ENCODE measurements at regions not wholly inside any gene's neighbourhood (a gene's known extent, or its start where the extent isn't known, plus 50 kb on each side); places are given as distances from the start of the nearest gene placed in this dataset.

DNA sequence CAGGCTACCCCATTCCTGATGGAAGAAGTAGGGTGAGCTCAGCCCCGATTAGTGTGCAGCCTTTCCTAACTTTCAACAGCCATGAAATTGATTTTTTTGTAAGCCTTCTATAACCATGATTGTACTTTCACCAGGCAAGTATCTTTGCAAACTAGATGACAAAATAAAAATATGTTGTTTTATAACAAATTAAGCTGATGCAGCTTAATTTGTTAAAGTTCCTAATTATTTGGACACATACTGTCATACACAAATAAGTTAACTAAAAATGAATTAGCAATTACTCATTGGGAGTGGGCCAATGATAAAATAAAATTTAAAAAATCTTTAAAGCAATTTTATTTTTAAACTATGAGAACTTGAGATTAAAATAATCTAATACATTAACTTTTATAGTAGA, 113.1 kb upstream of the FANCL start:
- Histone ChIP-seq H3K27ac (ENCODE audit: low read length) (no peak overlapping the region), H3K9me2 (ENCODE audit: insufficient read depth, low read length) (no peaks in the 10 kb centered on the region), H3K4me3 (ENCODE audit: low read length) (no peak overlapping the region), H3F3A (ENCODE audit: insufficient read depth, low read length, poor library complexity, severe bottlenecking) (no peaks in the 10 kb centered on the region), H3K27me3 (ENCODE audit: insufficient read depth, low read depth, low read length) (no peaks in the 10 kb centered on the region), H3K9ac (ENCODE audit: low read length) (no peak overlapping the region), H2AFZ (ENCODE audit: low read depth, low read length) (no peak overlapping the region), H3K4me2 (ENCODE audit: low read length) (no peak overlapping the region), H3K79me2 (replicated peaks; ENCODE audit: insufficient read depth, low read length) (no peaks in the 10 kb centered on the region), H3K36me3 (ENCODE audit: insufficient read depth, low read length) (no peaks in the 10 kb centered on the region), H3K9me3 (ENCODE audit: low read length) (no peaks in the 10 kb centered on the region), H4K20me1 (ENCODE audit: insufficient read depth) (no peaks in the 10 kb centered on the region)
- no peak for TF ChIP-seq MXI1 (conservative IDR thresholded peaks at IDR 0.05; ENCODE audit: poor library complexity, severe bottlenecking)
- TF ChIP-seq EZH2 (IDR thresholded peaks at IDR 0.05; ENCODE audit: borderline replicate concordance, insufficient read depth, low read length, poor library complexity, severe bottlenecking), result no peak

DNA sequence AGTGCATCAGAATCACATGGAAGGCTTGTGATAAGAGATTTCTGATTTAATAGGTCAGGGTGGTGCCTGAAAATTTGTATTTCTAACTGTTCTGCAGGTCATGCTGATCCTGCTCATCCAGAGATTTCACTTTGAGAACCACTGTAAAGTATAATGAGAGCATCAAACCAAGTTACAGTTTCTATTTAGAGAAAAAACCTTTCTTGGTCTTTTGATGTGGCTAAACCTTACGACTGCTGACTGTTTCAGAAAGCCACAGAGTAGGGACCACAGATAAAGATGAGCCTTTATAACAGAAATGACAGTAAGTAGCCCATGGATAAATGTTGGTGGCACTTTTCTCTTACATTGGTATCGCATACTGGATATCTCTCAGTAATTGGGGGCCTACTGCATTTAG, 109.4 kb upstream of the FANCL start:
- H3K9me3 ChIP-seq (ENCODE audit: low read length), result no peaks in the 10 kb centered on the region
- H3K79me2 ChIP-seq (replicated peaks; ENCODE audit: insufficient read depth, low read length), result no peaks in the 10 kb centered on the region
- H3K9me2 ChIP-seq (ENCODE audit: insufficient read depth, low read length), result no peaks in the 10 kb centered on the region
- H3K4me2 ChIP-seq (ENCODE audit: low read length), result no peak overlapping the region
- no peaks in the 10 kb centered on the region for H3F3A ChIP-seq (ENCODE audit: insufficient read depth, low read length, poor library complexity, severe bottlenecking)
- H3K9ac ChIP-seq (ENCODE audit: low read length), result no peak overlapping the region
- H3K36me3 ChIP-seq (ENCODE audit: insufficient read depth, low read length), result no peaks in the 10 kb centered on the region
- TF ChIP-seq, protein P1, sequence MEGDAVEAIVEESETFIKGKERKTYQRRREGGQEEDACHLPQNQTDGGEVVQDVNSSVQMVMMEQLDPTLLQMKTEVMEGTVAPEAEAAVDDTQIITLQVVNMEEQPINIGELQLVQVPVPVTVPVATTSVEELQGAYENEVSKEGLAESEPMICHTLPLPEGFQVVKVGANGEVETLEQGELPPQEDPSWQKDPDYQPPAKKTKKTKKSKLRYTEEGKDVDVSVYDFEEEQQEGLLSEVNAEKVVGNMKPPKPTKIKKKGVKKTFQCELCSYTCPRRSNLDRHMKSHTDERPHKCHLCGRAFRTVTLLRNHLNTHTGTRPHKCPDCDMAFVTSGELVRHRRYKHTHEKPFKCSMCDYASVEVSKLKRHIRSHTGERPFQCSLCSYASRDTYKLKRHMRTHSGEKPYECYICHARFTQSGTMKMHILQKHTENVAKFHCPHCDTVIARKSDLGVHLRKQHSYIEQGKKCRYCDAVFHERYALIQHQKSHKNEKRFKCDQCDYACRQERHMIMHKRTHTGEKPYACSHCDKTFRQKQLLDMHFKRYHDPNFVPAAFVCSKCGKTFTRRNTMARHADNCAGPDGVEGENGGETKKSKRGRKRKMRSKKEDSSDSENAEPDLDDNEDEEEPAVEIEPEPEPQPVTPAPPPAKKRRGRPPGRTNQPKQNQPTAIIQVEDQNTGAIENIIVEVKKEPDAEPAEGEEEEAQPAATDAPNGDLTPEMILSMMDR (IDR thresholded peaks at IDR 0.05; ENCODE audit: poor library complexity, severe bottlenecking), result no peak
- TF ChIP-seq EP300 (conservative IDR thresholded peaks at IDR 0.05; ENCODE audit: poor library complexity, severe bottlenecking), result no peak
- no peak for TF ChIP-seq TAF1 (IDR thresholded peaks at IDR 0.05; ENCODE audit: low read depth)
- no peak for TF ChIP-seq RAD21 (conservative IDR thresholded peaks at IDR 0.05)
- TF ChIP-seq SMC3 (conservative IDR thresholded peaks at IDR 0.05; ENCODE audit: poor library complexity), result no peak
- TF ChIP-seq, protein P2, sequence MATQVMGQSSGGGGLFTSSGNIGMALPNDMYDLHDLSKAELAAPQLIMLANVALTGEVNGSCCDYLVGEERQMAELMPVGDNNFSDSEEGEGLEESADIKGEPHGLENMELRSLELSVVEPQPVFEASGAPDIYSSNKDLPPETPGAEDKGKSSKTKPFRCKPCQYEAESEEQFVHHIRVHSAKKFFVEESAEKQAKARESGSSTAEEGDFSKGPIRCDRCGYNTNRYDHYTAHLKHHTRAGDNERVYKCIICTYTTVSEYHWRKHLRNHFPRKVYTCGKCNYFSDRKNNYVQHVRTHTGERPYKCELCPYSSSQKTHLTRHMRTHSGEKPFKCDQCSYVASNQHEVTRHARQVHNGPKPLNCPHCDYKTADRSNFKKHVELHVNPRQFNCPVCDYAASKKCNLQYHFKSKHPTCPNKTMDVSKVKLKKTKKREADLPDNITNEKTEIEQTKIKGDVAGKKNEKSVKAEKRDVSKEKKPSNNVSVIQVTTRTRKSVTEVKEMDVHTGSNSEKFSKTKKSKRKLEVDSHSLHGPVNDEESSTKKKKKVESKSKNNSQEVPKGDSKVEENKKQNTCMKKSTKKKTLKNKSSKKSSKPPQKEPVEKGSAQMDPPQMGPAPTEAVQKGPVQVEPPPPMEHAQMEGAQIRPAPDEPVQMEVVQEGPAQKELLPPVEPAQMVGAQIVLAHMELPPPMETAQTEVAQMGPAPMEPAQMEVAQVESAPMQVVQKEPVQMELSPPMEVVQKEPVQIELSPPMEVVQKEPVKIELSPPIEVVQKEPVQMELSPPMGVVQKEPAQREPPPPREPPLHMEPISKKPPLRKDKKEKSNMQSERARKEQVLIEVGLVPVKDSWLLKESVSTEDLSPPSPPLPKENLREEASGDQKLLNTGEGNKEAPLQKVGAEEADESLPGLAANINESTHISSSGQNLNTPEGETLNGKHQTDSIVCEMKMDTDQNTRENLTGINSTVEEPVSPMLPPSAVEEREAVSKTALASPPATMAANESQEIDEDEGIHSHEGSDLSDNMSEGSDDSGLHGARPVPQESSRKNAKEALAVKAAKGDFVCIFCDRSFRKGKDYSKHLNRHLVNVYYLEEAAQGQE (IDR thresholded peaks at IDR 0.05; ENCODE audit: borderline replicate concordance), result no peak
- TF ChIP-seq EZH2 (IDR thresholded peaks at IDR 0.05; ENCODE audit: borderline replicate concordance, insufficient read depth, low read length, poor library complexity, severe bottlenecking), result no peak
- no peak for TF ChIP-seq POLR2AphosphoS5 (IDR thresholded peaks at IDR 0.05)
- no peak for TF ChIP-seq MXI1 (conservative IDR thresholded peaks at IDR 0.05; ENCODE audit: poor library complexity, severe bottlenecking)
- no peak overlapping the region for H3K27ac ChIP-seq (ENCODE audit: low read length)
- H3K4me3 ChIP-seq (ENCODE audit: low read length), result no peak overlapping the region
- no peaks in the 10 kb centered on the region for H4K20me1 ChIP-seq (ENCODE audit: insufficient read depth)
- no peaks in the 10 kb centered on the region for H3K27me3 ChIP-seq (ENCODE audit: insufficient read depth, low read depth, low read length)
- no peak overlapping the region for H2AFZ ChIP-seq (ENCODE audit: low read depth, low read length)

DNA sequence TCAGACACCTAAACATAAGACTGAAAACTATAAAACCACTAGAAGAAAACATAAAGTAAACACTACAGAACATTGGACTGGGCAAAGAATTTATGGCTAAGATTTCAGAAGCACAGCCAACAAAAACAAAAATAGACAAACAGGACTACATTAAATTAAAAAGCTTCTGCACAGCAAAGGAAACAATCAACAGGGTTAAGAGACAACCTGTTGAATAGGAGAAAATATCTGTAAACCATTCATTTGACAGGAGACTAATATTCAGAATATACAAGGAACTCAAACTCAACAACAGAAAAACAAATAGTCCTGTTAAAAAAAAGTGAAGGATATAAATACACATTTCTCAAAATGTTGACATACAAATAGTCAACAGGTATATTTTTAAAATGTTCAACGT, 106.7 kb upstream of the FANCL start:
- no peak overlapping the region for H3K9ac ChIP-seq (ENCODE audit: low read length)
- H3K79me2 ChIP-seq (replicated peaks; ENCODE audit: insufficient read depth, low read length), result no peaks in the 10 kb centered on the region
- TF ChIP-seq EZH2 (IDR thresholded peaks at IDR 0.05; ENCODE audit: borderline replicate concordance, insufficient read depth, low read length, poor library complexity, severe bottlenecking) (no peak), SMC3 (conservative IDR thresholded peaks at IDR 0.05; ENCODE audit: poor library complexity) (no peak), POLR2AphosphoS5 (IDR thresholded peaks at IDR 0.05) (no peak), EP300 (conservative IDR thresholded peaks at IDR 0.05; ENCODE audit: poor library complexity, severe bottlenecking) (no peak), TAF1 (IDR thresholded peaks at IDR 0.05; ENCODE audit: low read depth) (no peak), RAD21 (conservative IDR thresholded peaks at IDR 0.05) (no peak), MXI1 (conservative IDR thresholded peaks at IDR 0.05; ENCODE audit: poor library complexity, severe bottlenecking) (no peak)
- TF ChIP-seq, protein P1 (IDR thresholded peaks at IDR 0.05; ENCODE audit: poor library complexity, severe bottlenecking), result no peak
- TF ChIP-seq, protein P2 (IDR thresholded peaks at IDR 0.05; ENCODE audit: borderline replicate concordance), result no peak
- H3K9me2 ChIP-seq (ENCODE audit: insufficient read depth, low read length), result no peaks in the 10 kb centered on the region
- H3K4me3 ChIP-seq (ENCODE audit: low read length), result no peak overlapping the region
- H3F3A ChIP-seq (ENCODE audit: insufficient read depth, low read length, poor library complexity, severe bottlenecking), result no peaks in the 10 kb centered on the region
- H2AFZ ChIP-seq (ENCODE audit: low read depth, low read length), result no peak overlapping the region
- no peak overlapping the region for H3K27ac ChIP-seq (ENCODE audit: low read length)
- no peaks in the 10 kb centered on the region for H3K27me3 ChIP-seq (ENCODE audit: insufficient read depth, low read depth, low read length)
- no peak overlapping the region for H3K4me2 ChIP-seq (ENCODE audit: low read length)
- H4K20me1 ChIP-seq (ENCODE audit: insufficient read depth), result no peaks in the 10 kb centered on the region
- H3K36me3 ChIP-seq (ENCODE audit: insufficient read depth, low read length), result no peaks in the 10 kb centered on the region
- H3K9me3 ChIP-seq (ENCODE audit: low read length), result peaks cover 4% of the 10 kb centered on the region
